BE2C (cell line): ENCODE measurements at regions not wholly inside any gene's neighbourhood (a gene's known extent, or its start where the extent isn't known, plus 50 kb on each side); places are given as distances from the start of the nearest gene placed in this dataset.

Source experiments
- DNase-seq: peaks from one replicate; pipeline ENCODE4 v3.0.0-alpha.2; 2020
- H3K27me3 ChIP-seq: fragments of 250-450 bp; sonication (Bioruptor Pico); 2 replicates; pipeline ENCODE4 v1.5.1; 2020; ENCODE audit warnings: mild to moderate bottlenecking
- H3K36me3 ChIP-seq: fragments of 250-450 bp; sonication (Bioruptor Pico); 2 replicates; pipeline ENCODE4 v1.5.1; 2020; ENCODE audit warnings: mild to moderate bottlenecking
- H3K4me1 ChIP-seq: fragments of 250-450 bp; sonication (Bioruptor Pico); 2 replicates; pipeline ENCODE4 v1.5.1; 2020
- H3K4me3 ChIP-seq: 2 replicates; pipeline ENCODE4 v1.5.1; 2011; ENCODE audit warnings: low read depth, low read length
- H3K9me3 ChIP-seq: fragments of 250-450 bp; sonication (Bioruptor Pico); 2 replicates; pipeline ENCODE4 v1.5.1; 2020
- CTCF ChIP-seq: IDR thresholded peaks from 2 replicates; pipeline ENCODE4 v1.5.1; 2012; ENCODE audit warnings: mild to moderate bottlenecking, low read depth, low read length

GRCh38 chr1:4595341-4596225 is 58.8 kb upstream of the AJAP1 start:
- H3K9me3 ChIP-seq, result no peaks in the 10 kb centered on the region
- no peaks in the 10 kb centered on the region for H3K36me3 ChIP-seq
- DNase-seq, result no peak
- no peak for TF ChIP-seq CTCF
- no peak overlapping the region for H3K4me3 ChIP-seq
- no peaks in the 10 kb centered on the region for H3K4me1 ChIP-seq
- H3K27me3 ChIP-seq, result no peaks in the 10 kb centered on the region

GRCh38 chr1:4596486-4596885 is 57.9 kb upstream of the AJAP1 start:
- Histone ChIP-seq H3K36me3 (no peaks in the 10 kb centered on the region), H3K9me3 (no peaks in the 10 kb centered on the region), H3K4me3 (no peak overlapping the region), H3K4me1 (no peaks in the 10 kb centered on the region), H3K27me3 (no peaks in the 10 kb centered on the region)
- no peak for DNase-seq
- no peak for TF ChIP-seq CTCF

GRCh38 chr1:4597020-4597419 is 57.4 kb upstream of the AJAP1 start:
- no peaks in the 10 kb centered on the region for H3K36me3 ChIP-seq
- H3K27me3 ChIP-seq, result no peaks in the 10 kb centered on the region
- no peaks in the 10 kb centered on the region for H3K9me3 ChIP-seq
- no peaks in the 10 kb centered on the region for H3K4me1 ChIP-seq
- H3K4me3 ChIP-seq, result no peak overlapping the region
- DNase-seq, result no peak
- no peak for TF ChIP-seq CTCF

- Histone ChIP-seq H3K4me1 (no peaks in the 10 kb centered on the region), H3K4me3 (no peak overlapping the region), H3K27me3 (no peaks in the 10 kb centered on the region), H3K36me3 (no peaks in the 10 kb centered on the region), H3K9me3 (no peaks in the 10 kb centered on the region)
- TF ChIP-seq CTCF, result no peak
- no peak for DNase-seq
Measured at GRCh38 chr1:4598561-4598960, 55.8 kb upstream of the AJAP1 start.

- Histone ChIP-seq H3K27me3 (no peaks in the 10 kb centered on the region), H3K9me3 (no peaks in the 10 kb centered on the region), H3K4me1 (no peaks in the 10 kb centered on the region)
Measured at GRCh38 chr1:4599521-4599920, 54.9 kb upstream of the AJAP1 start.

More at GRCh38 chr1:4599521-4599920, 54.9 kb upstream of the AJAP1 start:
- Histone ChIP-seq H3K36me3 (no peaks in the 10 kb centered on the region), H3K4me3 (no peak overlapping the region)
- no peak for DNase-seq
- no peak for TF ChIP-seq CTCF
